HUES6 (cell line): ENCODE measurements at regions not wholly inside any gene's neighbourhood (a gene's known extent, or its start where the extent isn't known, plus 50 kb on each side); places are given as distances from the start of the nearest gene placed in this dataset.

ENCODE experiments used
- H3K27ac ChIP-seq: 2 replicates; pipeline ENCODE4 v1.7.0; 2013; ENCODE audit warnings: low read depth, mild to moderate bottlenecking, low read length, inconsistent platforms
- H3K27me3 ChIP-seq: 2 replicates; pipeline ENCODE4 v1.6.1; 2013; ENCODE audit warnings: low read length; ENCODE audit not compliant: control insufficient read depth, insufficient read depth
- H3K36me3 ChIP-seq: 2 replicates; pipeline ENCODE4 v1.6.1; 2013; ENCODE audit warnings: low read length; ENCODE audit not compliant: control insufficient read depth, insufficient read depth
- H3K4me1 ChIP-seq: 2 replicates; pipeline ENCODE4 v1.6.1; 2013; ENCODE audit warnings: low read length; ENCODE audit not compliant: control insufficient read depth, insufficient read depth
- H3K4me3 ChIP-seq: 2 replicates; pipeline ENCODE4 v1.5.1; 2013; ENCODE audit warnings: low read depth, low read length
- H3K9ac ChIP-seq: one replicate; pipeline ENCODE4 v1.6.1; 2013; ENCODE audit warnings: mild to moderate bottlenecking, low read length
- H3K9me3 ChIP-seq: 2 replicates; pipeline ENCODE4 v1.6.1; 2013; ENCODE audit warnings: low read depth, low read length; ENCODE audit not compliant: control insufficient read depth, insufficient read depth

DNA sequence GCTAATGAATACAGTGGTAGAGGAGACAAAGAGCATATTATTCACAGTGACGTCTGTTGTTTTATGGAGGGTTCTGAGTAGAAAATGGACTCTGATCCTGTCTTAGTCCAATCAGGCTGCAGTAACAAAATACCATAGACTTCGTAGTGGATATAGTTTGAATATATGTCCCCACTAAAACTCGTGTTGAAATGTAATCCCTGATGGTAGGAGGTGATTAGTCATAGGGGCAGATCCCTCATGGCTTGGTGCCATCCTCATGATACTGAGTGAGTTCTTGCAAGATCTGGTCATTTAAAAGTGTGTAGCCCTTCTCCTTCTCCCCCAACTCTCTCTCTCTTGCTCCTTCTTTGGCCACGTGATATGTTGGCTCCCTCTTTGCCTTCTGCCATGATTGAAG lies 82.5 kb downstream of the CD83 start:
- H3K4me1 ChIP-seq: peaks cover under 1% of the 10 kb centered on the region
- H3K36me3 ChIP-seq: no peaks in the 10 kb centered on the region
- H3K9me3 ChIP-seq: peaks cover 4% of the 10 kb centered on the region; the same call in 1 of the 2 replicates
- H3K27ac ChIP-seq: no peak overlapping the region
- no peak overlapping the region for H3K9ac ChIP-seq
- no peaks in the 10 kb centered on the region for H3K27me3 ChIP-seq
- no peak overlapping the region for H3K4me3 ChIP-seq

DNA sequence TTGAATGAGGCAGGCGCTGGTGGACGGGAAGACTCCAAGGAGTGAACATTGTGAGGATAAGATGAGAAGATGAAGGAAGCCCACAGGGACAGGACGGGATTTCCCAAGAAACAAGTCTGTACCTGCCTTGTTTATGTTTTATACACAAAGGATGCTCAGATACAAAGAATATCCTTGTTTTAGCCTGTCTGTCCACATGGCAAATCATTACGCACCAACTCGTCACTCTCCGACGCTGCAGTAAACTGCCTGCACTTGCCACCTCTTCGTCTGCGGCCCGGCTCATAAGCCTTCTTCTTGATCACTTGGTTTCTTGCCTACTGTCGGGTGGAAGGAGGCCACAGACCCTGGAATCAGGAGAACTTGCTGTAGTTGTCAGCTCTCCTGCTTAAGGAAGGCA lies 85.4 kb downstream of the CD83 start:
- Histone ChIP-seq H3K27ac (no peak overlapping the region), H3K4me3 (no peak overlapping the region), H3K9me3 (peaks cover 4% of the 10 kb centered on the region; the same call in 1 of the 2 replicates), H3K9ac (no peak overlapping the region), H3K27me3 (no peaks in the 10 kb centered on the region), H3K36me3 (no peaks in the 10 kb centered on the region), H3K4me1 (no peaks in the 10 kb centered on the region)

DNA sequence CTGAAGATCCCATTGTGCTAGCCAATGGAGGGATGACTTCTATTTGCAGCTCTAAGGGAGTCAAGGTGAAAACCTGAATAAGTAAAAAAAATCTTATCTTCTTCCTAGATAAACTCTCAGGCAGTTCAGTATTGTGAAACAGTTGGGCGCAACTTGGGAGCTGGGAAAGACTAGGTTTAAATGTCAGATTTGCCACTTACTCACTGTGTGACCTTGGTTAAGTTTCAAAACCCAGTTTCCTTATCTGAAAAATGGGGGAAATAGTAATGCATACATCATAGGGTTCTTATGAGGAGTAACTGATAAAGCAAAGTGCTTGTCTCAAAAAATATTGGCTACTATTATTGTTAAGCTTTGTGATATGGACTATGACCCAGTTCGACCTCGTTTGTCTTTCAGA lies 88.8 kb downstream of the CD83 start:
- Histone ChIP-seq H3K4me1 (peaks cover 4% of the 10 kb centered on the region), H3K4me3 (no peak overlapping the region), H3K27me3 (peaks cover 7% of the 10 kb centered on the region; the same call in 1 of the 2 replicates), H3K9ac (no peak overlapping the region), H3K36me3 (no peaks in the 10 kb centered on the region), H3K9me3 (no peaks in the 10 kb centered on the region), H3K27ac (no peak overlapping the region)

DNA sequence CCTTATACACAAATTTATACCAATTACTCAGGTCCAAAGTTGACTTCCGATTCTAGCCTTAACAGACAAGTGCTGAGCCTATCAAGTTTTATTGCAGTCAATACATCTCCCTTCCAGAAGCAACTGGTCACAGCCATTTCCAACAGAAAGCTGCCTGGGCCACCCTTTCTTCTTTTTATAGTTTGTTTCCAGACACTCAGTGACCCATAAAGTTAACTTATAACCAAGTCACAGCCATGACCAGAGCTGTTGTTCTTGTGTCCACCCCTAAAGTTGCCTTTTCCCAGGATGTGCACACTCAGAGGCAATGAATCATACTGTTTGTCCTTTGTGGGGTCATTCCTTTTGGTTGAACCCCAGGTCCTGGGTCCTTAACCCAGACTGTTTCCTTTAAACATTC lies 89.9 kb downstream of the CD83 start:
- H3K36me3 ChIP-seq: no peaks in the 10 kb centered on the region
- no peak overlapping the region for H3K9ac ChIP-seq

DNA sequence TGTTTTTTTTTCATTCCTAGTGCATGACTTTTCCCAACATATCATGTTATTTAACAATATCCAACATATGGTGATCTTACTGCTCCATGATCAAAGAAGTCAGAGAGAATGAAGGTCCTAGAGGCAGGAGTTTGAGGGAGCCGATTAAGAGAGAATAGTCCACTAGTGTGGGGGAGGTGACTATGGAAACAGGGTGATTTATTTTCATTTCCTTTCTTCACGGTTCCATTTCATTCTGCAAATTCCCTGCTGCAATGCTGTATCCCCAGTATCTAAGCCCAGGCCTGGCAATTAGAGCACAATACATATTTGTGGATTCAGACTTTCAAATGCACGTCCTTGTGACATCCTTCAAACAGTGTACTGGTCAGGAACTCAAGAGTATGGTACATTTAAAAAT lies 91.4 kb downstream of the CD83 start:
- H3K36me3 ChIP-seq: no peaks in the 10 kb centered on the region
- no peak overlapping the region for H3K9ac ChIP-seq
- peaks cover 27% of the 10 kb centered on the region for H3K27me3 ChIP-seq
- H3K4me3 ChIP-seq: no peak overlapping the region
- H3K4me1 ChIP-seq: peaks cover 16% of the 10 kb centered on the region
- H3K9me3 ChIP-seq: 0 out of 2 replicates have a peak, but pooled peaks cover 4% of the 10 kb centered on the region
- no peak overlapping the region for H3K27ac ChIP-seq

More for the DNA sequence above, 89.9 kb downstream of the CD83 start:
- peaks cover 12% of the 10 kb centered on the region for H3K27me3 ChIP-seq
- H3K4me3 ChIP-seq: no peak overlapping the region
- peaks cover 15% of the 10 kb centered on the region for H3K4me1 ChIP-seq
- H3K9me3 ChIP-seq: no peaks in the 10 kb centered on the region
- H3K27ac ChIP-seq: no peak overlapping the region

DNA sequence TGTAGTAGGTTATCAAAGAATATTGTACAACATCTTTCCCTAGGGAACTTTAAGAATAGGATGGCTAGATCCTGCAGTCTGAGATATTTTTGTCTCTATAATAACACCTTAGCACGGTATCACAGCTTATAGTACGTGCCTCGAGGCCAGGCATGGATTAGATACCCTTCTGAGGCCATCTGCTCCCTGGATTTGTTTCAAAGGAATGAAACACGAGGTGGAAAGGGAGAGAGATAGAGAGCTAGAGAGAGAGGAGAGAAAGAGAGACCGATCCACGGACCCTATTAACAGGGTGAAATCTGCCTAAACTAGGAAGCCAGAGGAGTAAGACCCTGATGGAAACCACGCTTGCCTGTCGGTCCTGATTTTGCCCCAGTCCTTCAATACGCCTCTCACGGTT lies 92.5 kb downstream of the CD83 start:
- Histone ChIP-seq H3K36me3 (no peaks in the 10 kb centered on the region), H3K27me3 (peaks cover 27% of the 10 kb centered on the region), H3K9me3 (0 out of 2 replicates have a peak, but pooled peaks cover 4% of the 10 kb centered on the region), H3K9ac (no peak overlapping the region), H3K4me1 (peaks cover 16% of the 10 kb centered on the region), H3K4me3 (peak overlapping the region; percentile 76; the same call in 1 of the 2 replicates), H3K27ac (no peak overlapping the region)

DNA sequence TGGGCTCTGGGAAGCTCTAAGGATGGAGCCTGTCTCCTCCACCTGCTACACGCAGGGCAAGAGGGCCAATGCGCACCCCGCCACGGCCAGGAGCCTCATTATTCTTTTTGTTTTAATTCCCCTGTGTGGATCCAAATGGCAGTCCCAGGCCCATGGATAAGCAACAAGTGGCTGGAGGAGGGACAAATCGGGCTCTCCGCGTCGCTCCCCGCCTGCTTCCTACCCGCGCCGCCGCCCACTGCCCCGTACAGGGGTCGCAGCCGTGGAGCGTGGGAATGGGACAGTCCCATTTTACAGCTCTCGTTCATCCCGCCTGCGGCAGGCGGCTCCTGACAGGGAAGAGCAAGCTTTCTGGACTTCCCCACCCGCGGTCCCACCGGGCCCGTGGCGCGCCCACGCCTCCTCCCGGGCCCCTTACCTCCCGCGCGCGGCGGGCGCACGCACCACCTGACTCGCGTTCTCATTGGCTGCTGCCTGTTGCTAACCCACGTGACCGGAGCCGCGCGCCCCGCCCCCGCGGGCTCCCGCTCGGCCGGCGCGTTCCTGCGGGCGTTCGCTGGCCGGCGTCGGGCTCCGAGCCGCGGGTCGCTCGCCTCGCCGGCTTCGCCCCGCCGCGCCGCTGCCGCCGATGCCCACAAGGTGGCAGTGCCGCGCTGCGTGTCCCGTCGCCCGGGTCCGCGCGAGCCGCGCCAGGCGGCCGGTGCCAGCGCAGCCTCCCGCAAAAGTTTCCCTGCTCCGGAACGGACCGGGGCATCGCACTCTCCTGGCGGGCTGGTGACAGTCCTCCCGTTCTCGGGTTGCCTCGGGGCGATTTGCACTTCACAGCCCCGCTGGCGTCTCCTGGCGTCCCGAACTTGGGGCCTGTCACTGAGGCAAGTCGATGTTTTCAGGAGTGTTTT lies 93.3 kb downstream of the CD83 start:
- Histone ChIP-seq H3K4me3 (peak overlapping the region; percentile 76), H3K9ac (peak overlapping the region; percentile 80), H3K36me3 (no peaks in the 10 kb centered on the region), H3K9me3 (0 out of 2 replicates have a peak, but pooled peaks cover 4% of the 10 kb centered on the region), H3K4me1 (peaks cover 16% of the 10 kb centered on the region), H3K27ac (peak overlapping the region; percentile 58), H3K27me3 (peaks cover 27% of the 10 kb centered on the region)

DNA sequence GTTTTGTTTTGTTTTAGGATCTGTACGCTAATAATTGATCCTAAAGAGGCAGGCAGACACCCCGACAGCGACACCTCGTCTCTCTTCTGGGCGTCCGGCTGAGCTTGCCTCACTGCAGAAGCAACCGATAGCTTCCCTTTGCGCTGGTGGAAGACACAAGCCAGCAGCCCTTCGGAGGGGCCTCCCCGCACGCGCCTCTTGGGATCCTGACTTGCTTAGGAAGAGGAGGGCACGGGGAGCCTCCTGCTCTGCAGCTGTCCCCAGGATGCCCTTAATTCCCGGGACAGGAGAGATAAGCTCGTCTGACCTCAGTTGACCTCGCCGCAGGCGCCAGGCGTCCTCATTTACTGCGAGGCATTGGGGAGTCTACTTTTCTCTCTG lies 94.0 kb downstream of the CD83 start:
- Histone ChIP-seq H3K36me3 (no peaks in the 10 kb centered on the region), H3K9me3 (0 out of 2 replicates have a peak, but pooled peaks cover 4% of the 10 kb centered on the region), H3K27ac (peak overlapping the region; percentile 50), H3K4me3 (peak overlapping the region; percentile 56), H3K9ac (peak overlapping the region; percentile 80), H3K27me3 (peaks cover 27% of the 10 kb centered on the region), H3K4me1 (peaks cover 16% of the 10 kb centered on the region)

DNA sequence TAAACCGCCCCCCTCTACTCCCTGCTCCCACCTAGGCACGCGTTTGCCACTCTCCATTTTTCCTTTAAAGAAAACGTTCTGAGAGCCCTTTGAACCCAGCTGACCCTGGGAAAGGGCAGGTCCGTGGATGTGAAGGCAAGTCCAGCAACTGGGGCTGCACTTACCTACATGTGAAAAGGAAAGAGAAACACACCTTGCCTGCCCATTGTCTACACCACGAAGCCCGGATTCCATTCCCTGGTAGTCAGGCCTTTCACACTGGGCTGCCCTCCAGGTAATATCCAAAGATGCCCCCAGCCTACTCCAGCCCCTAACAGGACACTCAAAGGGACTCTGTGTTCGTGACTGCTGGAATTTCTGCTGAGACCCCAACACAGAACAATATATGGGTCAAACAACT lies 94.4 kb downstream of the CD83 start:
- peak overlapping the region; percentile 80 for H3K9ac ChIP-seq
- no peak overlapping the region for H3K27ac ChIP-seq

DNA sequence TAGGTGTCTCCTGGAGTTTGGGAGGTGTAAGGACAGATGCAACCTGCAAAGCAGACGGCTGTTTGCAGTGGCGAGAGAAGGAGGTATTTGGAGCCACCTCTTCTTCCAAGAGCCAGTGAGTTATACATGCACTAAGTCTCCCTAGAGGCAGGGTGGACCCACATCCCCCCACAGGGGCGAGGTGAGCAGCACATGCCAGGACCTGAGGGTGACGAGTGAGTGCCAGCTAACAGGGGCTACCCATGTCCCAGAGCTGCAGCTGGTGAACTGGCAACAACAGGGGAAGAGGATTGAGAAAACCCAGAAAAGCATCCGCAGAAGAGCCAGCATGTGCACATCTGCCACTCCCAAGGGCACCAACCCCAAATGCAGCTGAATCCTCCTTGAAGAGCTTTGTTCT lies 95.1 kb downstream of the CD83 start:
- H3K4me1 ChIP-seq: peaks cover 16% of the 10 kb centered on the region
- H3K9me3 ChIP-seq: 0 out of 2 replicates have a peak, but pooled peaks cover 4% of the 10 kb centered on the region
- H3K27me3 ChIP-seq: peaks cover 27% of the 10 kb centered on the region
- no peaks in the 10 kb centered on the region for H3K36me3 ChIP-seq
- no peak overlapping the region for H3K27ac ChIP-seq
- H3K9ac ChIP-seq: no peak overlapping the region
- no peak overlapping the region for H3K4me3 ChIP-seq

More for the DNA sequence above, 94.4 kb downstream of the CD83 start:
- H3K9me3 ChIP-seq: 0 out of 2 replicates have a peak, but pooled peaks cover 4% of the 10 kb centered on the region
- no peaks in the 10 kb centered on the region for H3K36me3 ChIP-seq
- peak overlapping the region; percentile 56 for H3K4me3 ChIP-seq
- H3K27me3 ChIP-seq: peaks cover 27% of the 10 kb centered on the region
- peaks cover 16% of the 10 kb centered on the region for H3K4me1 ChIP-seq

DNA sequence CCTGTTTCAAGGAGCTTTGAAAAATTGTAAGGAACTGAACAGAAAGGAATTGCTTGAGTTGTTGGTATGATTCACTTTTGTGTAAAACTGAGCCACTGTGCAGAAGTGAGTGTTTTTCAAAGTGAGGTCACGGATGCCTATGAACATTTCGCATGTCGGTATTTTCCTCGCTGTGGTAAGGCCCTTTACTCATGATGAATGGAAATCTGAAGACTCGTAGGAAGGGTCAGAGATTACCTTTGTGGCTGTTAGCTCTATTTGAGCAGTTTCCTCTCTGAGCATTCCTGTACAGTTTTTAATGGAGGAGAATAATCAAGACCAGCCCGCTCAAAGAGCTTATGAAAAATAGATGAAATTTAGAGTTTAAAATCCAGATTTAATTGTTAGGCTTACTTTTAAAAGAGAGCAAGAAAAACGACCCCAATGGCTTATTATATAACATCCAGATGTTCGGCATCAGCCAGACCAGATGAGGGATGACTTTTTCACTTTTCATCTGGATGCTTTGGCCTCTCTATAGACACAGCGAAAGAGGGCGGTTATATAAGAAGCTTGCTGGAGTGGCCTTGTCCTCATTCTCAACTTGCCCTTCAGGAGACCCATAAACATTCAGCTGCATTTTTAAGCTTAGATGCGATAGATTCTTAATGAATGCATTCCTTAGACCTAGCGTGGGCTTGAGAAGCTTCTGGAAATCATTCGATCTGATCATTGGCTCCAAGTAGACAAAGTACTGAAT lies 99.5 kb downstream of the CD83 start:
- H3K9me3 ChIP-seq: 0 out of 2 replicates have a peak, but pooled peaks cover 4% of the 10 kb centered on the region
- peaks cover 18% of the 10 kb centered on the region for H3K27me3 ChIP-seq
- H3K27ac ChIP-seq: no peak overlapping the region
- H3K36me3 ChIP-seq: no peaks in the 10 kb centered on the region
- no peak overlapping the region for H3K4me3 ChIP-seq
- no peak overlapping the region for H3K9ac ChIP-seq
- H3K4me1 ChIP-seq: peaks cover 4% of the 10 kb centered on the region
